Peyer's patch (tissue), 4 donors: ENCODE measurements at regions not wholly inside any gene's neighbourhood (a gene's known extent, or its start where the extent isn't known, plus 50 kb on each side); places are given as distances from the start of the nearest gene placed in this dataset.

Experiments used
- CTCF ChIP-seq, 6 experiments: fragments of 450-650 bp in 4 of 6; fragments of 200-600 bp in 2 of 6; sonication (generic) in 1 of 6; IDR thresholded peaks; one replicate each; pipeline ENCODE4 v1.5.1; 2017 to 2019; ENCODE audit warnings: antibody characterized with exemption in 6 of 6, mild to moderate bottlenecking in 3 of 6, moderate library complexity in 1 of 6
- POLR2A ChIP-seq, 2 donors: fragments of 450-650 bp; IDR thresholded peaks; one replicate each; pipeline ENCODE4 v1.5.1; 2017; ENCODE audit warnings: antibody characterized with exemption in 2 of 2, mild to moderate bottlenecking in 2 of 2, moderate library complexity in 2 of 2

- TF ChIP-seq CTCF (IDR thresholded peaks at IDR 0.05), result no peak
- TF ChIP-seq POLR2A (IDR thresholded peaks at IDR 0.05), result no peak
Observed at GRCh38 chr20:57821935-57822334, 112.1 kb upstream of the PMEPA1 start.
